ELR (cell line): ENCODE measurements at regions not wholly inside any gene's neighbourhood (a gene's known extent, or its start where the extent isn't known, plus 50 kb on each side); places are given as distances from the start of the nearest gene placed in this dataset.
"Not testable (repeated sequence)": the region's sequence is repeated elsewhere in the genome, so short reads cannot be mapped to it uniquely, and the experiment has no call there.

Experiments
- DNase-seq: peaks from one replicate; pipeline ENCODE4 v3.0.0-alpha.2; 2015; ENCODE audit warnings: low read depth

- no peak for DNase-seq
Measured at GRCh38 chr10:105785721-105786120, 1144.6 kb downstream of the SORCS3 start.

- DNase-seq = no peak
Measured at GRCh38 chr10:105783936-105784483, 1142.9 kb downstream of the SORCS3 start.

GRCh38 chr10:105774881-105775280 lies 1133.8 kb downstream of the SORCS3 start:
- DNase-seq = no peak

GRCh38 chr10:105774351-105774750 lies 1133.3 kb downstream of the SORCS3 start:
- no peak for DNase-seq

DNA sequence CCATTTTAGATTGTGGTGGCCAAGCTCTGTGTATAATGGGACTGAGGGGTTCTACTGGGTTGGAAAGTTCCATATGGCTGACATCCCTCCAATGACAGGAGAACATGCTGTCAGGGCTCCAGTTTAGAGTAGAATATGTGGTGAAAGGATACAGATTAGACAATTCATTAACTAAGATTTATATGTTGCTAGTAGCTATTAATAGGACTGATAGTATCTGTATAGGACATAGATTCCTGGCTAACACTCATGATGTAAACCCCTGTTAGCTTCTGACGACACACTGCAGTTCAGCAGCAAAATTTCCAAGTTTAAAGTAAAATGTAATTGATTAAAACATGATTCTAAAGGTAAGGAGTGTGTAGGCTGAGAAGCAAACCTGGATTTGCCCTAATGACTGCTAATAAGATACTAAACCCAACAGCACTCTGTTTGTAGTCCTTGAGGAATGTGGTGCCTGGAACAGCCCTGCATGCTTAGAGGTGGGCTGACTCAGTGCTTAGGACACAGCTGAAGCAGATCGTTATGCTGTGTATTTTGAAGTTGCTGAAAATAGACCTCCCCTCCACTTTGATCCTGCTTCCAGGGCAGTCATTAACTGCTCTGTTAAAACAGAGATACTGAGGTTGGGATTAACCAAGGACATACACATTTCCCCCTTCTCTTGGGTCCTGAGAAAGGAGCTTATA lies 1129.6 kb downstream of the SORCS3 start:
- DNase-seq = no peak

GRCh38 chr10:105769248-105770184 lies 1128.4 kb downstream of the SORCS3 start:
- no peak for DNase-seq

DNA sequence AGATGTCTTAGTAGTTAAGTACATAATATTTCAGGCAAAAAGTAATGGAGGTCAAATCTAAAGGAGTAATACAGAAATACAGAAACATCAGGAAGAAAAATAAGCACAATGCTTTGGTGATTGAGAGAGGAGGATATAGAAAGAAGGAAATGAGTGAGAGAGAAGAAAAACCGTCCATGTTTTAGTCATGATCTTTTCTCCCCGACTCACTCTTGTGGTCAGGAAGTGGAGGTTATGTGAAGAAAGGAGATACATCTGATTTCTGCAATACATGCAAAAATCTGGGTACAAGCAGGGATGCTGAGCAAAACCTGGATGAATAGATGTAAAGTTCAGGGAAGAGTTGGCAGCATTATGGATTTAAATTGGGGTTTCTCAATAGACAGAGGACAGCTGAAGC lies 1122.5 kb downstream of the SORCS3 start:
- DNase-seq = no peak

DNA sequence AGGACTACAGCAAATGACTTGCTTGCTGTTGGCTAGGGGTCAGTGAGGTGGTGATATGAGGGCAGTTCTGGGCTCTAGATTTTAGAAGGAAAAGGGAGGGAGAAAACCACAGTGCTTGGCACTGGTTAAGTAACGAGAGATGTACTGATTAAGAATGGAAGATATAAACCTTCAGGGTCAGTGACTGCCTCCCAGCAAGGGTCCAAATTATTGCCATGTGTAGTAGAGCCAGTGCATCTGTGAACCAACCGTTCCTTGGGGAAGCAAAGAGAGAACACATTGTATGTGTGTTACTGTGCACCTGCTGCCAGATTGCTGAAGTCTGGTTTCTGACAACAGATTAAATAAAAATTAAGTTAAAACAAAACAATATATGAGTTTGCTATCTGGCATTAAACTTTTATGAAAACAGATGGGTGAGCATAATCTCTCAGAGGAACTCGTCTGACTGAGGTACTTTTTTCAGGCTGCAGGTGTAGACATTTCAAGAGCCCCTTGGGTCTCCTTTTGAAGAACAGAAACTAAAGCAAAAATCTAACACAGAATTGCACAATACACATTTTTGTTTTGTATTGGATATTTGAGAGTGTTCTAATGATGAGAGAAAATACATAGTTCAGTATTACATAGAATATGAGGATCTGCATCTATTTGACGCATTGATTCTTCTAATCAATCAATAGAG lies 1120.6 kb downstream of the SORCS3 start:
- no peak for DNase-seq

- DNase-seq = no peak
Measured at GRCh38 chr10:105759669-105760068, 1118.6 kb downstream of the SORCS3 start.

GRCh38 chr10:105758209-105758998 lies 1117.3 kb downstream of the SORCS3 start:
- DNase-seq = no peak

DNA sequence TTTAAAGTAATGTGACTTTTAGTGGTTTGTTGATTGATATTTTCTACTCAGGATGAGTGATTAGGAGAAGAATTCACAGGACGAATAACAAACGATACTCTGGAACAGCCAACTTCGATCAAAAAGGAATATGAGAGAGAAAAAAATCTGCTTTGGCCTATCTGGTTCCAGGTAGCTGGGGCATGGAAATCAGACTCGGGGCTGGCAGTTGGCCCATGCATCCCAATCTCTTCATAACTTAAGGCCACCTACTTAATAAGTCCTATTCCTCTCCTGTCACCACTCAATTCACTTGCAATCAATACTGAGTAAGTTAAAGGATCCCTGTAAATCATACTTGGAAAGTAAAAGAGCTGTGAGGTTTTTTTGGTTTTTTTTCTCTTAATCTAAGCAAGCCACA lies 1116.2 kb downstream of the SORCS3 start:
- DNase-seq = no peak

DNA sequence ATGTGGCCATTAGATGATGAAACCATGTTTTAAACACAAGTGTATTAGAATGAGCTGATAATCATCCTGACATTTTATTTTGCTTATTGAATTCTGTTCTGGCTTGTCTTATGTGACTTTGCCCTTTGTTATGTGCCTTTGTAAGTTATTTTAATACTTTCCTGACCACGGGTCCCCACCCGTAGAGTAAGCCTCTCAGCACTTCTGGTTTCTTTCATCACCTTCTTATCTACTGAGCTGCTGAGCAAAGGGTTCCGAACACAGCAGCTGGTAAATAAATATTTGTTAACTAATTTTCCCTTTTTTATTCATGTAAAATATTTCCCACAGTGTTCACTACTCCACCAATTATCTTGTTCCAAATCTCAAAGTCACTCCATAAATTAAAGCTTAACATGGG lies 1115.3 kb downstream of the SORCS3 start:
- DNase-seq = no peak

GRCh38 chr10:105751688-105752087 lies 1110.6 kb downstream of the SORCS3 start:
- no peak for DNase-seq

- no peak for DNase-seq
Measured at GRCh38 chr10:105745596-105746148, 1104.6 kb downstream of the SORCS3 start.

GRCh38 chr10:105743343-105744056 lies 1102.4 kb downstream of the SORCS3 start:
- no peak for DNase-seq

- no peak for DNase-seq
Measured at GRCh38 chr10:105742923-105743322, 1101.8 kb downstream of the SORCS3 start.

DNA sequence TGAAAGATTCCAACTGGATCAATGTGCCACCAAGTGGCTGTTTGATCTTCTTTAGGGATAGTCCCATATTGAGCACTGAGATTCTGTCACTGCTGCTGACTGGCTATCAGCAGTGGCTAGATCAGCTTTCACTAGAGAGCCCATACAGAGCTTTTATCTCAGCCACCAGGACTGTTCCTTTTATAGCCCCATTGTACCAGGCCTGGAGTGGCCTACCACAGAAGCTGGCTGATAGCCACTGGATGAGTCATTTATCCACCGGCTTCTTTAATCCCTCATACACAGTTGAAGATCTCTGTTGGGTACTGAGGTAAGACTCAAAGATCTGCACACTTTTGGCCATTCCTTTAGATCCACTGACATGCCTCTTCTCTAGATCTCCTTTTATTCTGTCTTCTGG lies 1101.1 kb downstream of the SORCS3 start:
- peak; percentile 2 for DNase-seq

DNA sequence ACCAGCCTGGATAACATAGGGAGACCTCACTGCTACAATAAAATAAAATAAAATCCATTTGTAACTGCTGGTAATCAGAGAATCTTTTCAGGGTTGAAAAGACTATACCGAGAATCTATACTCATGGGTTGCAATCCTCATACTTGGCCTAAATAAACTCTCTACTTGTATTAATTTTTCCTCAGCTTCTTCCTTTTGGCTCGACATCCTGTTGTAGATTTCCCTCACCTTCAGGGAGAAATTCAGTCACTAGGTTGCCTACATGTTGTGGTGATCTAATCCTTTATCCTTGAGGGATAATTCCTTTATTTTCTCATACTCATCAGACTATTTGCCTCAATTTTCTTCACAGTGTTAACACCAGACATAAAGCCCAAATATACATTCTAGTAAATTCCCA lies 1093.4 kb downstream of the SORCS3 start:
- DNase-seq = no peak

- DNase-seq = no peak
Measured at GRCh38 chr10:105733924-105734323, 1092.8 kb downstream of the SORCS3 start.

DNA sequence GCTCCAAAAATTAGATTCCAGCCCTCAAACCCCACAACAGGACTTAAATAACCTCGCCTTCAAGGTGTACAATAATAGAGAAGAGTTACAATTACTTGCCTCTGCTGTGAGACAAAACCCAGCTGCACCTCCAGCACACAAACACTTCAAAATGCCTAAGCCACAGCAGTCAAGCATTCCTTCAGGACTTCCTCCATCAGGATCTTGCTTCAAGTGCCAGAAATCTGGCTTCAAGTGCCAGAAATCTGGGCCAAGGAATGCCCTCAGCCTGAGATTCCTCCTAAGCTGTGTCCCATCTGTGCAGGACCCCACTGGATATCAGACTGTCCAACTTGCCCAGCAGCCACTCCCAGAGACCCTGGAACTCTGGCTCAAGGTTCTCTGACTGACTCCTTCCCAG lies 1088.3 kb downstream of the SORCS3 start:
- DNase-seq = no peak

DNA sequence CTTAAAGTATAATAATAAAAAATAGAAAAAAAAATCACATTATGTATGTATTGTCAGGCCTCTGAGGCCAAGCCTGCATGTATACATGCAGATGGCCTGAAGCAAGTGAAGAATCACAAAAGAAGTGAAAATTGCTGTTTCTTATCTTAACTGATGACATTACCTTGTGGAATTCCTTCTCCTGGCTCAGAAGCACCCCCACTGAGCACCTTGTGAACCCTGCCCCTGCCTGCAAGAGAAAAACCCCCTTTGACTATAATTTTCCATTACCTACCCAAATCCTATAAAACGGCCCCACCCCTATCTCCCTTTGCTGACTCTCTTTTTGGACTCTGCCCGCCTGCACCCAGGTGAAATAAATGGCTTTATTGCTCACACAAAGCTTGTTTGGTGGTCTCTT lies 1086.5 kb downstream of the SORCS3 start:
- not testable (repeated sequence) for DNase-seq
